Stimulated activated CD8-positive, alpha-beta memory T cell treated with anti-CD3 and anti-CD28 coated beads, Interleukin-4, amount 100 ng/mL, for 48 hours (primary cell): ENCODE measurements at regions not wholly inside any gene's neighbourhood (a gene's known extent, or its start where the extent isn't known, plus 50 kb on each side); places are given as distances from the start of the nearest gene placed in this dataset.

Experiments used
- DNase-seq: peaks from one replicate; pipeline ENCODE4 v3.0.0-alpha.2; 2020

GRCh38 chr12:90183201-90183600, 474.6 kb upstream of the ATP2B1 start:
- DNase-seq, result no peak

- no peak for DNase-seq
Observed at GRCh38 chr12:90181216-90181615, 472.6 kb upstream of the ATP2B1 start.

DNA sequence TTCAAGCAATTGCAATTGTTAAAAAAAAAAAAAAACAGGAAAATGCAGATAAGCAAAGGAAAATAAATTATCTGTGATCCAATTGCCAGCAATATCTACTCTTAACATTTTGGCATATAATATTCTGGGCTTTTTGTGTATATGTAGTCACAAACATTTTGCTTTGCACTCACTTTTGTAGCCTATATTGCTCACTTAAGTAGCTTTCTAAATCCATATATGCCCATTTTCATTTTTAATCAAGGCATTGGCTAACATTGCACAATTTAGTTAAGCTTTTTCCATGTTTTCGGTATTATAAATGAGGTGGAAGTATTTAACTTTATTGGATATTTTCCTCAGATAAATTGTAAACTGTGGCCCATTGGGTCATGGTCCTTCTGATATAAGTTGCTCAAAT, 466.3 kb upstream of the ATP2B1 start:
- no peak for DNase-seq

- DNase-seq, result no peak
Observed at GRCh38 chr12:90174198-90174510, 465.5 kb upstream of the ATP2B1 start.

DNA sequence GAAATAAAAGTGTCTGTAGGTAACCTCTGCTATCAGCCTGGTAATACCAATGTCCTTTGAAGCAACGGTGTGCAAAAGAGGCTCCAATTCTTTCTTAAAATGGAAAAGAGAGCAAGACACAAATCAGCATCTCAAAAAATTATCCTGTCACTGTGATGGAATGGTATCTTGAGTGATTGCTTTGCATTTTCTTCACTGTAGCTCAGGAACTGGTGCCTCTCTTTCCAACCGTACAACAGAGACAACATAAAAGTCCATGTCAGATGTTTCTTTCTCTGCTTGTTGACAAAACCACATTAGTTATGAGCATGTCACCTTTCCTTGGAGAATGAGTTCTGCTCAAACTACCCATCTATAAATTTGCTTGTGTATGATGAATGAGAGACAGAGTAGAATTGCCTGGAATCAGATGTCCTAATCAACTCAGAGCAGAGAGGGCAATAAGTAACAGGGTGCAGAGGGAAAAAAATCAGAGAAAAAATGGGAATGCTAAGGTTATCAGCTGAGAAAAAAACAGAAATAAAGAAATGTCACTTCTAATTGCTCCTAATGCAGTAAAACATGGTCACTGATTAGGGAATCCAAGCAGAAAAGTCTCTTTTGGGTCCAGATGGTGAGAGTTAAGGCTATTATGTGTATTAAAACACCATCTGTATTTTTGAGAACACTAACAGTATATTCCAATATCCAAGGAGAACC, 465.0 kb upstream of the ATP2B1 start:
- DNase-seq, result no peak

DNA sequence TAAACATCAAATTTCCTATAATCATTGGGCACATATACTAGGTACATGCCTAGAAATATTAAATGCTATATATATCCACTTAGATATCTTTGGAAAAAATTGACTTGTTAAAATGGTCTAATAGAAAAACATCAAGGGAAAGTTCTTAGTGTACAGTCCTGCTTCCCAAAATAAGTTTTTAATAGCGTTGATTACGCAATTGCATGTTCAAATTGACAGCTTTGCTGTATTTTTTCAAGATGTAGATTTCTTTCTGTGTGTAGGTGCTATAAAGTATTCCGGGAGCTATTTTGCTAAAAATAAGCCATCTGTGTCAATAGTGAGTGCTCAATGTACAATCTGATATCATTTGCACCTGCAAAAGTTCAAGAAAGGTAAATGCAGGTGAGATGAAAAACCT, 463.9 kb upstream of the ATP2B1 start:
- no peak for DNase-seq

GRCh38 chr12:90170740-90171139, 462.1 kb upstream of the ATP2B1 start:
- DNase-seq, result no peak

DNA sequence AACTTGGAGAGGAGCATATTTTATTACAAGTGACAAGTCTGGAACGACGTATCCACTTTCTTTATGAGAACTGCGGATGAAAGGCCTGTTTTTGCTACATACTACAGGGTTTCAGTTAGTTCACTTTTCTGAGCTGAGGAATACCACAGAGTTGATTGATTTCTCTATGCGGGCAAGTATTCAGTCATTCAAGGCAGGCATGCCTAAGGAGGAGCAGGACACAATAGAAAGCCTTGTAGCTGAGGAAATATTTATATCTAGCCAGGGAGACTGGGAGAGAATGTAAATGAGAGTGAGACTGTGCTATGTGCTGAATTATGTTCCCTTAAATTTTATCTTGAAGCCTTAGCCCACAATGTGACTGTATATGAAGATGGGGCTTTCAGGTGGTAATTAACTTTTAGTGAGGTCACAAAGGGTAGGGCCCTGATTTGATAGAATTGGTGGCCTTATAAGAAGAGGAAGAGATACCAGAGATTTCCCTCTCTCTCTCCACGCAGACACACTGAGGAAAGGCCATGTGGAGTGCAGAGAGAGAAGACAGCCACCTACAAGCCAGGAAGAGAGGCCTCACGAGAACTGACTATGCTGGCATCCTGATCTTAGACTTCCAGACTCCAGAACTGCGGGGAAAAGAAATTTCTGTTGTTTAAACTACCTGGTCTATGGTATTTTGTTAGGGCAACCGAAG, 459.0 kb upstream of the ATP2B1 start:
- DNase-seq, result no peak

DNA sequence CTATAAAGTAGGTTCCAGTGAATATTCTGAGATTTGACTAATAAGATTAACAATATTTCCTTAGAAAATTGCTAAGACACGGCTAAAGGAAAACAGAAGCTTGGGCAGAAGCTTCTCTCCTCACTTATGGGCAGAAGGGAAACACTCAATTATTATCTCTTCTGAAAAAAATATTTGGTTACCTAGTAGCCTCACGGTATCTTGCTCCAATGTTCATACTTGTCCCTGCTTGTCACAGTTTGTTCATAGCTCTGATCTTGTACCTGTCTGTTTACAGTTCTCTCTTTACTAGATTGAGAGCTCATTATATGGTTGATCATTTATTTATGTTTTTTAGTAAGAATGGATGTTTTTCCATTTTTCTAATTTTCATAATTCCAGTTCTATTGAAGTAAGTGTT, 458.0 kb upstream of the ATP2B1 start:
- no peak for DNase-seq

DNA sequence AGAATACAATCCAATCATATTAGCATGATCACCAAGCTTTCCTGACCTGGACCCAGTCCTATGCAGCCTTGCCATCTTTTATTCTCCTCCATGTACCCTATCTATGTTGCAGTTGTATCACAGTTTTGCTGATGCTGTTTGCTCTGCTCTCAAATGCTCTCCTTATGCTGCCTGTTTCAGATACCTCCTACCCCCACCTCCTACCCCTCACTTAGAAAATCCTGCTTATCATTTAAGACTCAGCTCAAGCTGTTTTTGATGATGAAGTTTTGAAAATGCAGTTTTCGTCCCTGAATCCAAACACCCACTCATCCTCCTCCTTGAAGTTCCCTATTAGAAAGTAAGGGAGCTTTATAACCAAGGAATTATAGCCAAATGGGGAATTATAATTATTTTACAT, 457.4 kb upstream of the ATP2B1 start:
- no peak for DNase-seq

GRCh38 chr12:90163975-90164374, 455.3 kb upstream of the ATP2B1 start:
- no peak for DNase-seq

- DNase-seq, result no peak
Observed at GRCh38 chr12:90153827-90154226, 445.2 kb upstream of the ATP2B1 start.

DNA sequence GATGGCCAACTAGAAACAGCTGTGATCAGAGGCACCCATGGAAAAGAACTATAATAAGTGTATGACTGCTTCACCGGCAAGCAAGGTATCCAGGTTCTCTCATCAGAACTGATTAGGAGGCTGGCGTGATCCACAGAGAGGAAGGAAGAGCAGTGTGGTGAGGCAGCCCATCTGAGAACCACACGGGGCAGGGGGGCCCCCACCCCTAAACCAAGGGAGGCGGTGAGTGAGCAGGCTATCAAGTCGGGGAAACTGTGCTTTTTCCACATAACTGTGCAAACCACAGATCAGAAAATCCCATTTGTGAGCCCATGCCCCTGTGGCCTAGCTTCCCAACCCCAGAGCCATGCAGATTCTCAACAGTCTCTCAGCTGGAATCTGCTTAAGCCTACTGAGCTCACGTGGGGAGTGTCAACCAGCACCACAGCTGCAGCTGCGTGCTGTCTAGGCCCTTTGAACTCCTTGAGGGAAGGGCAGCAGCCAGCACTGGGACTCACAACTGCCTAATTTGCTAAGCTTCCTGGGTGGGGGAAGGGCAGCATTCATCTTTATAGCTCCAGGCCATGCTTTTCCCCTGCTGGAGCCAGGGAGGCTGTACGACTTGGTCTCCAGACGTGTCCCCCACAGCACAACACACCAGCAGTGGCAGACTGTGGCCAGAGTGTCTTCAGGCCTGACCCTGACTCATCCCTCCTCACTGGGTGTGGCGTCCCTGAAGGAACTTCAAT, 444.4 kb upstream of the ATP2B1 start:
- DNase-seq, result no peak

DNA sequence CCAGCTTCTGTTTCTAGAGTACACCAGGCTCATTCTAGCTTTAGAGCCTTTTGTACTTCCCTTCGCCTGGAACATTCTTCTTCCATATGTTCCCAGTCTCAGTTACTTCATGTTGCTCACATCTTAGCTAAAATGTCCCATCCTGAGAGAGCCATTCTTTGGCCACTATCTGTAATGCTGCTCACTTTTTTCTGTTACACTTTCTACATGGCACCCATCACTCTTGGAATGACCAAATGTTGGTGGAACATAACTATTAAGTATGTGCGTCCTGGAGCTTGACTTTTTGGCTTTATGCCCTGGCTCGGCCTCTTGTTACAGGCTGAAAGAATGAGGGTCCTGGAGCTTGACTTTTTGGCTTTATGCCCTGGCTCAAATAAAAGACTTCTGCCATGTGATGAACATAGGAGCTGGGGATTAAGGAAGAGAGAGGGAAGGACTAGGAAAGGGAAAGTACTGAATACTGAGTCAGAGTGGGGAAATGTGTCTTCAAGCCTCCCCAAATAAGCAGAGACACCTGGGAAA, 442.9 kb upstream of the ATP2B1 start:
- DNase-seq, result no peak

DNA sequence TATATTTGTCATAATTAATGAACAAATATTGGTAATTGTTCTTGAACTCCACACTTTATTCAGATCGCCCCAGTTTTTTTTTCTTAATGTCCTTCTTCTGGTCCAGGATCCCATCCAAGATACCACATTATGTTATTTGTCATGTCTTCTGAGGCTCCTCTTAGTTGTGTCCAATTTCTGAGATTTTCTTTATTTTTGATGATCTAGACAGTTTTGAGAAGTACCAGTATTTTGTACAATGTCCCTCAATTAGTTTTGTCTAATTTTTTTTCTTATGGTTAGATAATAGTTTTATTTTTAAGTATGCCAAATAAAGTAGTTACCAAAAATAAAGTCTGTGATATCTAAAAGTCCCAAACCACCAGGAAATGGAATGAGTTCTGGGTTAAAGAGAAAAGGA, 440.8 kb upstream of the ATP2B1 start:
- DNase-seq, result no peak

DNA sequence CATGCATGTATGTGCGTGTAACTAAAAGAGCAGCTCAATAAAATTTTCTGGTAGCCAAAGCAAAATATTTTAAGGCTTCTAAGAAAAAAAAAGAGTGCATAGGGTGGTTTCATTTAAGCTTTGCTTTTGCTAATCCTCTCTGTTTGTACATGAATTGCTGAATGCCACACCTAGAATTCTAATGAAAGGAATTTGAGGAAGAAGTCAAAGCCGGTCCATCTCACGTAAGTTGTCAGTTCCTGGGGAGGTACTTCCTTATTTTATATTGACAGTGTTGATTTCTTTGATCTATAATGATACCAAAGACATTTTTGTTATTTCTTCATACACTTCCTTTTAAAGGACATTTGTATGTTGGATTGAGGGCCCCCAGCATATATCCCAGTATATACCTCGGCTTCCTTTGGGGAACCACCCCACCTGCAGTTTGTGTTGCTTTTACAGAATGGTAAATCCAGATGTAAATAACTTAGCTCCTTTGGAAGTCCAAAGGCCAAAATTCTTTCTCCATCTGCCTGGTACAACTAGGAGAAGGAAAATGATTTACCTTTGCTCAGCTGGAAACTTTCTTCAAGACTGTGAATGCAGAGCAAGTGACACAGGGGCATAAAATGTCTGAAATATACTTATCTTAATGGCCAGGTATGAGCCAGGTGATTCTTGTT, 420.9 kb upstream of the ATP2B1 start:
- DNase-seq, result no peak

DNA sequence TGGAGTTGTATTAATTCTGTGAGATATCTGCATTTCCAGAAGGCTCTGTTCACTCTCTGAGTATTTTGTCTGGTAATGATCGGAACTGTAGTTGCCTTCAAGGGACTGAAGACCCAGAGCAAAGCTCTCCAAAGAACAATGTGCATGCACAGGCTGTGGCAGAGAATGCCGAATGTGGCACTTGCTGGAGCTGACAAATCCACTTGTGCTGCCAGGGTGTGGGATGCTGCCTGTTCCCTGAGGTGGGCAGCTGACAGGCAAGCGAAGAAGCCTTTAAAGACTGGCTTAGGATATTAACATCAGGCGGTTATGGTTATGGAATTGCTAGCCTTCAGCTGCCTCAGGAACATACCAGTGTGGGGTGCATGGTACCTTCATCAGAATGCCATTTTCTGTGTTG, 419.9 kb upstream of the ATP2B1 start:
- no peak for DNase-seq

DNA sequence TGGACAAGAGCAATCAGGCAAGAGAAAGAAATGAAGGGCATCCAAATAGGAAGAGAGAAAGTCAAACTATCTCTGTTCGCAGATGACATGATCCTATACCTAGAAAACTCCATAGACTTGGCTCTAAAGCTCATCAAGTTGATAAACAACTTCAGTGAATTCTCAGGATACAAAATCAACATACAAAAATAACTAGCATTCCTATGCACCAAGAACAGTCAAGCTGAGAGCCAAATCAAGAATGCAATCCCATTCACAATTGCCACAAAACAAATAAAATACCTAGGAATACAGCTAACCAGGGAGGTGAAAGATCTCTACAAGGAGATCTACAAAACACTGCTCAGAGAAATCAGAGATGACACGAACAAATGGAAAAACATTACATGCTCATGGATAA, 417.5 kb upstream of the ATP2B1 start:
- DNase-seq, result no peak

DNA sequence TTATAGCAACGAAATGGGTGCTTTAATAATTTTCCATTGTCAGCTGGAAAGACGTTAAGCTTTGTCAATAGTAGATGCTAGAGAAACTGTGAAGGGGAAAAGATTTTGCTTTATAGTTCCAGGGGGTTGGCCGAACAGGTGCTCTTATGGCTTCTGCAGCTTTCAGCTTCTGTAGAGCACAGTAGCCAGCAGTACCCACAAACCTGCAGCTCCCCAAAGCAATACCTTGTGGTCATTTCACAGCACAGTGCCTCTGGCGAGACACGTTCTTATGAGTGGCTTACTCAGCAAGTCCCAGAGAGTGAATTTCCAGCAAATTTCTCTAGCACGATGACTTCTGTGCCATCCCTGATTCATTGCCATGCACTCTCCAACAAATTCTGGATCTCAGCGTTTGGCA, 416.3 kb upstream of the ATP2B1 start:
- no peak for DNase-seq

DNA sequence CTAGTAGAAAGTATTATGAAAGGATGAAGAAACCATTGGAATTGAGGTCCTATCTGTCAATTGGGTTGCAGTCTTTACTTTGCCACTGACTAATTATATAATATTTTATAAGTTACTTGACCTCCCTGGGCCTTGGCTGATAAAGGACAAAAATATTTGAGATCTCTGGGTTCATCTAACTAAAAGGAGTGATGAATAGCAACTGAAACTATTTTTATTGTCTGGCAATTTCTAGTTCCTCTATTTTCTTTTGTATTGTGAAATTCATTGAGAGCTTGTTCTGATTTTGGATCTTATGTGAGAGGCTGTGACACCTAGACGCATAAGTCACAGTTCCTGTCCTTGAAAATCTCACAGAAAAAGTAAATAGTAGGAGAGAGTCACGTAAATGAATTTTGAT, 415.7 kb upstream of the ATP2B1 start:
- no peak for DNase-seq

GRCh38 chr12:90122681-90123080, 414.0 kb upstream of the ATP2B1 start:
- DNase-seq, result no peak

DNA sequence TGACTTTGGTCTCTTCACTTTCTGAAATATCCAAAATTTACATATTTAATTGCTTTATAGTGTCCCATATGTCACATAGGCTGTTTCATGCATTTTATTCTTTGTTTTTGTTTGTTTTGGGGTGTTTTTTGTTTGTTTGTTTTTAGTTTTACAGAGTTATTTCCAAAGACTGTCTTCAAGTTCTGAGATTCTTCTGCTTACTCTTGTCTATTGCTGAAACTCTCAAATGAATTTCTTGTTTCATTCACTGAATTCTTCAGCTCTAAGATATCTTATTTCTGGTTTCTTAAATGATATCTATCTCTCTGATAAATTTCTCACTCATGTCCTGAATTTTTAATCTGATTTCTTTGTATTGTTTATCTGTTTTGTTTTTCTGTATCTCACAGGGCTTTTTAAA, 412.0 kb upstream of the ATP2B1 start:
- no peak for DNase-seq

DNA sequence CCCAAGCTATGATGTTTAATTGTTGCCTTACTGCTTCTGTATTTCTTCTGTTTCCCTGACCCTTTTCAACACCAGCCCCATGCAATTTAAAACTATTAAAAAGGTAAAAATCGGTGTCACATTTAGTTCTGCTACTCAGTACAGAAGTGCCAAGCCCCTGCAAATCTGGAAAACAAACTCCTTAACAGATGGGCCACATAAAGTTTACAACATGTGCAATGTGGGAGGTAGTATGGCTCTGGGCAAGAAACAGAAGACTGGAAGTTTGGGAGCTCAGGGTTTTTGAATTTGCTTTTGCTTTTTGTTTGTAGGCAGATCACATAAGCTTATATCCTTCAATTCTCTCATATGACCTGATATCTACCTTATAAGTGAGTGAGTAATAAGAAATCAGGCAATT, 404.0 kb upstream of the ATP2B1 start:
- DNase-seq, result no peak
